DLD1 (cell line): ENCODE measurements at regions not wholly inside any gene's neighbourhood (a gene's known extent, or its start where the extent isn't known, plus 50 kb on each side); places are given as distances from the start of the nearest gene placed in this dataset.
"Not testable (repeated sequence)": the region's sequence is repeated elsewhere in the genome, so short reads cannot be mapped to it uniquely, and the experiment has no call there.

Source experiments
- in situ Hi-C: cut with HindIII; loops from 2 replicates; pipeline ENCODE4 v1.10.0; 2017; ENCODE audit warnings: low sequenced_read_pairs

DNA sequence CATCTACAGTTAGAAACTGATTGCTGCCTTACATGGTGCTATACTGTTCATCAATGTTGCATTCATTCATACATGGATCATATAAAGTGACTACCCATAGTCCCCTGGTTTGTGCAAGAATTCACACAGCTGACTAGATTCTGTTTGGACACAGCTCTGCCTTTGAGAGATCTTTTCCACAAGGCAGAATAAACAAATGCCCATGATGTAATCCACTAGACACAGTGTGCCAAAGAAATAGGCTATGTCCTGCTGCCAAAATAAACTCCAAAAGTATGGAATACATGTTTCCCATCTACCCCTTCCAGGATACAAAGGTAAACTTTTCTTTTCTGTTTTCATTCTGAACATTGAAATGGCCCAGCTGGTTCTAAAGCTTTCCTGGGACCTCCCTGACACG, 269.4 kb upstream of the CHAC2 start:
- in situ Hi-C loops: loop anchor here (5.0 kb wide), 1 partner anchor 91 kb away; no protein-coding TSS in a partner anchor

- in situ Hi-C loops: loop anchor here (5.0 kb wide), 1 partner anchor 90 kb away; no protein-coding TSS in a partner anchor
Observed at GRCh38 chr2:53497020-53497419, 270.6 kb upstream of the CHAC2 start.

GRCh38 chr2:53493210-53493609, 274.4 kb upstream of the CHAC2 start:
- in situ Hi-C loops: no loop called here

GRCh38 chr2:53490659-53491058, 276.9 kb upstream of the CHAC2 start:
- in situ Hi-C loops: no loop called here

GRCh38 chr2:53486185-53486899, 281.3 kb upstream of the CHAC2 start:
- in situ Hi-C loops: not testable (repeated sequence)

- in situ Hi-C loops: no loop called here
Observed at GRCh38 chr2:53485021-53485728, 282.4 kb upstream of the CHAC2 start.

GRCh38 chr2:53484531-53484930, 283.1 kb upstream of the CHAC2 start:
- in situ Hi-C loops: no loop called here

DNA sequence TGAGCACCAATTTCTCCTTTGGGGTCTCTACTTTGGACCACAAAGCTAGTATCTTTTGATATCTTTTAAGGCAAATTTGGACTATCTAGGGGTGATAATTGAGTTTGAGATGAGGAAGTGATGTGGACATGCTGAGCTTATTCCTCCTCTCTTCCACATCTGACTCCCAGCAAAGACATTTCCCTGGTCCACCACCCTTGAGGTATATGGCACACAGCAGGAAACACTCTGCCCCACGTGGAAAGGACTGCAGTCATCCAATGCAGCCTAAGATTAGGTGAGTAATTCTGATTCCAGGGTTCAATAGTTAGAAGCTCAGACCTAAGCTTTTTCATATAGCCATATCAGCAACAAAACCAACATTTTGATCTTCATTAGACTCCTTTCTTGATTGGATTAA, 290.1 kb upstream of the CHAC2 start:
- in situ Hi-C loops: no loop called here

DNA sequence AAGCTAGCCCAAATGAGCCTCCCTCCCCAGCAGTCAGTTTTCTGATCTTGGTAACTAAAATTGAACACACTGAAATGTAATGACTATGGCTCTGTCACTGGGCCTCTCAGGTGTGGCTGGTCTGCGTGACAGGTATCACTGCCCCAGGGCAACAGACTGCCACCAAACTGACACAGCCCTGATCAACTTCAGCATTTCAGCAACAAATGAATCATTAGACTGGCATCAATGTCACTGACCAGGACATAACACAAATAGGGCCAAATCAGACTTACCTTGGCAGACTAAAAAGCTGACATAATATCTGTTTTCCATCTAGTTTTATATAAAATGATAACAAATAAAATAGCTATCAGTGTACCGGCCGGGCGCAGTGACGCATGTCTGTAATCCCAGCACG, 290.8 kb upstream of the CHAC2 start:
- in situ Hi-C loops: no loop called here

DNA sequence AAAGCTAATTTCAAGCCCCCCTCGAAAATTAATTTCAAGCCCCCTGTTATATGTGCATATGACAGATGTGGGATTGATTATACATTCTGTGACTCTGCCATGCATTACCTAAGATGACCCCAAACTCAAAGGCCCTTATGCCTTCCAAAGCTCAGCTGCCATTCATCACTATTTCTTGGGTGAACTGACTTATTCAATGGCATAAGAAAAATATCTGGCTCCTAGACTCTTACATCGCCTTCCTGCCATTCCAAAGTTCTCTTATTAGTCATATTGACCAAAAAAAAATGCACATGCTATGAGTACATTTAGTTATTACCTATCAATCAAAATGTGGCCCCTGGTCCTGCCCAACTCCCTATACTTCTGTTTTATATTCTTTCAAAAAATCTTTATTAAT, 291.8 kb upstream of the CHAC2 start:
- in situ Hi-C loops: no loop called here

DNA sequence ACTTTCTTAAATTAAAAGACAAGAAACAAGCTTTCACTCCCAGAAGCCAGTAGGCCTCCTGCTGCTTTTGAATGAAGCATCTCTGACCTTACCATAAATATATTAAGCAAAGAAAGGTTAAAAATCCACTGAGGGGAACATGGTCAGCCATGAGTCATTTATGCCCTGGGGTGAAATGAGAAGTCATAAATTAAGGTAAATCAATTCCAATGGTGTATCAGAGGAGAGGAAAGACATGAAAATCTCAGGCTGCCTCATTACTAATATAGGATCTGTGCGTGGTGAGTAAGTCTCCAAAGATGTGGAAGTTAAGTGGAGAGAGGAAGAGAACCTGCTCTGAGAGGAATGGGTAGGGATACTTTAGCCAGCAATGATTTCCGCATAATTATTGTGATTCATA, 292.3 kb upstream of the CHAC2 start:
- in situ Hi-C loops: no loop called here

DNA sequence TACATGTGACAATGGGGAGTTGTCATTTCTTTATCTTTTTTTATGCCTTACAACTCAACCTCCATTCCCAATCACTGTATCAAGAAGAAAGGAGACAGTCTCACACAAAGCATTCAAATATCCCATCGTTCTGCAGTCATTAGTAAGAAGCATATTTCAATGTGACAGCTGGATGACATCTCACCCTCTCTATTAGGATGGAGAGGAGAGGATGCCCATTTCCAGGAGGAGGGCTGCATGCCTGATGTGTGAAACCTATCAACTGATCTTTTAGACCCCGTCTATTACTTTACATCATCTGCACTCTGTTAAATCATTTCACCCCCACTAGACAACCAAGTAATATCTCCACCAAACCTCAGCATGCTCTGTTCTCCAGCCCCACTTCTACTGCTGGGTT, 292.7 kb upstream of the CHAC2 start:
- in situ Hi-C loops: no loop called here

DNA sequence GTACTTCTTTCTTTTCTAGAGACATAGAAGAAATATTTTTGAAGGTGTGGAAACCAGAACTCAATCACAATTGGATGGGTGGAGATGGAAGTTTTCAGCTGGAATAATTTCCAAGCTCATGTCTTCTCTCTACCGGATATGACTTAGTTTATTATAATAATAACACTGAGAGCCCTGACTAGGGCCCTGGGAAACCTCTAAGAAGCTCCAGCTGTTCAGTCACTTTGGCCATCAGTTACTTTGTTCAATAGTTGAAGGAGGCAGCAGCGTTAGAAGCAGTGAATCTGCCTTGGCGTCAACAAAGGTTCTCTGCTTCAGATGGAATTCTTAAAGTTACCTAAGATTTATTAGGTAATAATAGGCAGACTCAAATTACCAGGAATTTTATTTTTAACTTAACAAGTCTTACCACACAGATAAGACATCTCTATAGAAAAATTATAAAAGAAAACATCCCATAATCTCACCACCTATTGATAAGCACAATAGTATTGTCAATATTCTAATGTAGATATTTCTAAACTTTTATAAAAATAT, 293.8 kb upstream of the CHAC2 start:
- in situ Hi-C loops: no loop called here

GRCh38 chr2:53473236-53473635, 294.4 kb upstream of the CHAC2 start:
- in situ Hi-C loops: no loop called here

DNA sequence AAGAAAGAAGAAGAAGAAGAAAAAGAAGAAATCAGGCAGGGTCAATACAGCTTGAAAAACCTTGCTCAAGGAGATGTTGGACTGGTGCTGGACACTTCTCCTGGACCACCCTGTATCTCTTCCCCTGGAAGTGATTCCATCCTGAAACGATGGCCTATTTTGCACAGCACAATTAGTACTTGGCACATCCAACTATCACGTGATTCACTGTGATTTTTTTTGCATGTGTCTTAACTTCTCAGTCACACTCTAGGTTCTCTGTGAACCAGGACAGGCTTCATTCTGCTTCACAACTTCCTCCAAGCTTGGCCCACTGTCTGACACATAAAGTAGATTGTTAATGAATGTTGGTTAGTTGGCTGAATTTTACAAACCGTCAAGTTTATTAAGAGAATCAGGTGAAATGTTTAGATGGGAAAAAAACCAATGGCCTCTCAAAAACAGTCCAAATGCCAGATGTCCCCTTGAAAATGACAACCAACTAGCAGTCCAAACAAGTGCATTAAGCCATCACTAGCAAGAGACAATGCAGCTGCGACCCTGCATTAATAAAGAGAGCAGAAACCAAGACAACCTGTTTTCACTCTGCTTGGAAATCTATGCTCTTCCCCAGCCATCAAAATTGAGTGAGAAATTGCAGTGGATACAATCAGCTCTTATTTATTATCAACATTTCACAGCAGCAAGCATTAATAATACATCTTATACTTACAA, 300.0 kb upstream of the CHAC2 start:
- in situ Hi-C loops: no loop called here

DNA sequence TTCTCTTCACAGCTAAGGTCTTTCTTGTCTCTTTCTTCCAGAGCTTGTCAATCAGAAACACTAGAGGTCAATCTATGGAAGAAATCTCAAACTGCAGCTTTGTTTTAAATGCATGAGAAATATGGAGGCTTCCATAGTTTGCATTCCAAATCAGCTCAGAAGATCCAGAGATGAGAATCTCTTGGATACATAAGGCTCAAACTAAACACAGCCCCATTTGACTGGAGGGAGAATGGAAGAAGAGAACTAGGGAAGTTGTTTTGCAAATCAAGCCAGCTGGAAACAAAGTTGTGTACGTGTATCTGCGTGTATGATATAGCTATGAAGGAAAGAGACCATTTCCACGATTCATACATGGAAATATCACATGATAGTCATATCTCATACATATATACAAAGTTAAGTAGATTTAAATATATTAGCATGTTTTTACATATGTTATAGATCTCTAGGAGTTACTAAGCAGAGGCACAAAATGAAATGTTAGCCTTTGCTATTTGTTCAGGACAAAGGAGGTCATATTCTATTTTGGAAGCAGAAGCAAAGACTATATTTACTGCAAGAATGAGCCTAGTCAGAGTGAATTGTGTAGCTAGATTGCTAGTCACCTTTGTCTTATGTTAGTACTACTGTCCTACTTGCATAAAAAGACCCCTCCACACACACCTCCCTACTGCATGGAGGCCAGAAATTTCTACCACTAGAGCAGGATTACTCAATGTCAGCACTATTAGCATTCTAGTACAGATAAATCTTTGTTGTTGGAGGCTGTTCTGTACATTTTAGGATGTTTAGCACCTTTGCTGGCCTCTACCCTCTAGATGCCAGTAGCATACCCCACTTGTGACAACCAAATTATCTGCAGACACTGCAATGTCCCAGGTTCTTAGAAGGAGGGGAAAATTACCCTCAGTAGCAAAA, 303.5 kb upstream of the CHAC2 start:
- in situ Hi-C loops: no loop called here

GRCh38 chr2:53460937-53461336, 306.7 kb upstream of the CHAC2 start:
- in situ Hi-C loops: no loop called here

DNA sequence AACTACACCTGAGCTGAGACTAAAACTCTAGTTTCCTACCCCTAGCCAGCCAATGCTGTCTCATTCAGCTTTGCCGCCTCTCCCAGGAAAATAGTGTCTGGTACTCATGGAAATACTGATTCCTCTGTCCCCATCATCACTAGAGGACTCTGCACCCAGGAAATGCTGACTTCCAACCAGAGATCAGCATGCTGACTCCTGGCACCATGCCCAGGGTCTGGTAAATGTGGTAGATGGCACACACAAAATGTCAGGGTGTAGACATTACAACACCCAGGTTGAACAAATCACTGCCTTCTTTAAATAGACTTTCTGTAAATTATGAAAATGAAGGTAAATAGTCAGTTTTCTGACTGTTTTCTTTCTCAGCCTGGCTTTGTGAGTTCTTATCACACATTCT, 307.3 kb upstream of the CHAC2 start:
- in situ Hi-C loops: no loop called here

DNA sequence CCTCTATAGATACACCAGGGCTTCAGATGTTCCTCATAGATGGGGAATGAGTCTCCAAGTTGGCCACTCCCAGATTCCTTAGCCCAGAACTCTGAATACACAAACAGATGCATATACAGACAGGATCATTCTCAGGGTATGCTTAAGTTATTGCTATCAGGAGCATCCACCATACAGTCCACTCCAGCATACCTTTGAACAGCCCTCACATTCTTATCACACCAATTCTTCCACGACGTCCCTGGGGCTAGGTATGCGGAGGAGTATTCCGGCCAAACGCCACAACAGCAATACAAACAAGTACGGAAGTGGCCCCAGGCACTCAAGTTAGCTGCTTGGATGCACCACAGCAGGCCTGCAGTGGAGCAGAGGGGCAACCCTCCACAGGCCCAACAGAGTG, 312.5 kb upstream of the CHAC2 start:
- in situ Hi-C loops: no loop called here

- in situ Hi-C loops: no loop called here
Observed at GRCh38 chr2:53452957-53453748, 314.5 kb upstream of the CHAC2 start.
